ENCODE measurements at regions not wholly inside any gene's neighbourhood (a gene's known extent, or its start where the extent isn't known, plus 50 kb on each side); places are given as distances from the start of the nearest gene placed in this dataset.

GRCh38 chr1:65066419-65066765, 81.6 kb upstream of the AK4 start:
- H3K27me3 ChIP-seq (ENCODE audit: insufficient read depth, low read depth, low read length) = no peaks in the 10 kb centered on the region
- H3K9me2 ChIP-seq (ENCODE audit: insufficient read depth, low read length) = no peaks in the 10 kb centered on the region
- H3K79me2 ChIP-seq (replicated peaks; ENCODE audit: insufficient read depth, low read length) = peaks cover 56% of the 10 kb centered on the region
- H3F3A ChIP-seq (ENCODE audit: insufficient read depth, low read length, poor library complexity, severe bottlenecking) = peaks cover 3% of the 10 kb centered on the region
- H4K20me1 ChIP-seq (ENCODE audit: insufficient read depth) = no peaks in the 10 kb centered on the region
- H2AFZ ChIP-seq (ENCODE audit: low read depth, low read length) = peak overlapping the region; percentile 59
- peak overlapping the region; percentile 63 for H3K4me2 ChIP-seq (ENCODE audit: low read length)
- peak overlapping the region; percentile 94 for H3K4me3 ChIP-seq (ENCODE audit: low read length)
- H3K27ac ChIP-seq (ENCODE audit: low read length) = peak overlapping the region; percentile 81
- H3K36me3 ChIP-seq (ENCODE audit: insufficient read depth, low read length) = no peaks in the 10 kb centered on the region
- peak overlapping the region; percentile 92 for H3K9ac ChIP-seq (ENCODE audit: low read length)
- no peaks in the 10 kb centered on the region for H3K9me3 ChIP-seq (ENCODE audit: low read length)
- no peak for TF ChIP-seq POLR2AphosphoS5 (IDR thresholded peaks at IDR 0.05)
- no peak for TF ChIP-seq MXI1 (conservative IDR thresholded peaks at IDR 0.05; ENCODE audit: poor library complexity, severe bottlenecking)
- TF ChIP-seq RAD21 (conservative IDR thresholded peaks at IDR 0.05) = no peak
- TF ChIP-seq TAF1 (IDR thresholded peaks at IDR 0.05; ENCODE audit: low read depth) = no peak
- TF ChIP-seq EP300 (conservative IDR thresholded peaks at IDR 0.05; ENCODE audit: poor library complexity, severe bottlenecking) = no peak
- TF ChIP-seq EZH2 (IDR thresholded peaks at IDR 0.05; ENCODE audit: borderline replicate concordance, insufficient read depth, low read length, poor library complexity, severe bottlenecking) = no peak
- no peak for TF ChIP-seq CTCF (IDR thresholded peaks at IDR 0.05; ENCODE audit: poor library complexity, severe bottlenecking)
- TF ChIP-seq SMC3 (conservative IDR thresholded peaks at IDR 0.05; ENCODE audit: poor library complexity) = no peak
- TF ChIP-seq REST (IDR thresholded peaks at IDR 0.05; ENCODE audit: borderline replicate concordance) = no peak

- Histone ChIP-seq H3K27ac (ENCODE audit: low read length) (peak overlapping the region; percentile 81), H3K9me2 (ENCODE audit: insufficient read depth, low read length) (no peaks in the 10 kb centered on the region), H3K9ac (ENCODE audit: low read length) (peak overlapping the region; percentile 92)
These were observed 81.1 kb upstream of the AK4 start for GRCh38 chr1:65066766-65067490.

More at GRCh38 chr1:65066766-65067490, 81.1 kb upstream of the AK4 start:
- no peaks in the 10 kb centered on the region for H4K20me1 ChIP-seq (ENCODE audit: insufficient read depth)
- peak overlapping the region; percentile 59 for H2AFZ ChIP-seq (ENCODE audit: low read depth, low read length)
- TF ChIP-seq REST (IDR thresholded peaks at IDR 0.05; ENCODE audit: borderline replicate concordance) (peak; percentile 36), TAF1 (IDR thresholded peaks at IDR 0.05; ENCODE audit: low read depth) (peak; percentile 7), EP300 (conservative IDR thresholded peaks at IDR 0.05; ENCODE audit: poor library complexity, severe bottlenecking) (no peak), EZH2 (IDR thresholded peaks at IDR 0.05; ENCODE audit: borderline replicate concordance, insufficient read depth, low read length, poor library complexity, severe bottlenecking) (no peak), MXI1 (conservative IDR thresholded peaks at IDR 0.05; ENCODE audit: poor library complexity, severe bottlenecking) (peak; percentile 48), POLR2AphosphoS5 (IDR thresholded peaks at IDR 0.05) (peak; percentile 52), RAD21 (conservative IDR thresholded peaks at IDR 0.05) (no peak), CTCF (IDR thresholded peaks at IDR 0.05; ENCODE audit: poor library complexity, severe bottlenecking) (no peak)
- H3F3A ChIP-seq (ENCODE audit: insufficient read depth, low read length, poor library complexity, severe bottlenecking) = peaks cover 3% of the 10 kb centered on the region
- no peaks in the 10 kb centered on the region for H3K36me3 ChIP-seq (ENCODE audit: insufficient read depth, low read length)
- H3K4me3 ChIP-seq (ENCODE audit: low read length) = peak overlapping the region; percentile 94
- no peaks in the 10 kb centered on the region for H3K27me3 ChIP-seq (ENCODE audit: insufficient read depth, low read depth, low read length)
- no peak overlapping the region for H3K4me2 ChIP-seq (ENCODE audit: low read length)
- peaks cover 51% of the 10 kb centered on the region for H3K79me2 ChIP-seq (replicated peaks; ENCODE audit: insufficient read depth, low read length)
- H3K9me3 ChIP-seq (ENCODE audit: low read length) = no peaks in the 10 kb centered on the region
